ENCODE measurements at regions not wholly inside any gene's neighbourhood (a gene's known extent, or its start where the extent isn't known, plus 50 kb on each side); places are given as distances from the start of the nearest gene placed in this dataset.
A peak's percentile ranks its signal among the peaks of the same experiment; 100 is the strongest.

GRCh38 chr3:182570946-182571594 lies 222.2 kb upstream of the ATP11B start:
- no peak for DNase-seq (ENCODE audit: low read depth, low spot score)

GRCh38 chr3:182575941-182576340 lies 217.4 kb upstream of the ATP11B start:
- DNase-seq (ENCODE audit: low read depth, low spot score), result no peak

GRCh38 chr3:182583545-182583944 lies 209.8 kb upstream of the ATP11B start:
- no peak for DNase-seq (ENCODE audit: low read depth, low spot score)

- DNase-seq (ENCODE audit: low read depth, low spot score), result no peak
Observed at GRCh38 chr3:182585532-182586150, 207.7 kb upstream of the ATP11B start.

- no peak for DNase-seq (ENCODE audit: low read depth, low spot score)
Observed at GRCh38 chr3:182592747-182593146, 200.6 kb upstream of the ATP11B start.

GRCh38 chr3:182596676-182597410 lies 196.5 kb upstream of the ATP11B start:
- DNase-seq (ENCODE audit: low read depth, low spot score), result no peak

- peak; percentile 42 for DNase-seq (ENCODE audit: low read depth, low spot score)
Observed at GRCh38 chr3:182597621-182598041, 195.7 kb upstream of the ATP11B start.

GRCh38 chr3:182601597-182601996 lies 191.7 kb upstream of the ATP11B start:
- DNase-seq (ENCODE audit: low read depth, low spot score), result no peak

- DNase-seq (ENCODE audit: low read depth, low spot score), result no peak
Observed at GRCh38 chr3:182603501-182603900, 189.8 kb upstream of the ATP11B start.

- no peak for DNase-seq (ENCODE audit: low read depth, low spot score)
Observed at GRCh38 chr3:182605882-182606611, 187.3 kb upstream of the ATP11B start.

- DNase-seq (ENCODE audit: low read depth, low spot score), result no peak
Observed at GRCh38 chr3:182606905-182607504, 186.3 kb upstream of the ATP11B start.

GRCh38 chr3:182608832-182609231 lies 184.5 kb upstream of the ATP11B start:
- no peak for DNase-seq (ENCODE audit: low read depth, low spot score)

- DNase-seq (ENCODE audit: low read depth, low spot score), result no peak
Observed at GRCh38 chr3:182609575-182610156, 183.6 kb upstream of the ATP11B start.

GRCh38 chr3:182612332-182612731 lies 181.0 kb upstream of the ATP11B start:
- DNase-seq (ENCODE audit: low read depth, low spot score), result no peak

GRCh38 chr3:182617500-182617899 lies 175.8 kb upstream of the ATP11B start:
- no peak for DNase-seq (ENCODE audit: low read depth, low spot score)

GRCh38 chr3:182618085-182618732 lies 175.1 kb upstream of the ATP11B start:
- DNase-seq (ENCODE audit: low read depth, low spot score), result no peak

- no peak for DNase-seq (ENCODE audit: low read depth, low spot score)
Observed at GRCh38 chr3:182618981-182619591, 174.2 kb upstream of the ATP11B start.

GRCh38 chr3:182620723-182621434 lies 172.4 kb upstream of the ATP11B start:
- no peak for DNase-seq (ENCODE audit: low read depth, low spot score)

- DNase-seq (ENCODE audit: low read depth, low spot score), result no peak
Observed at GRCh38 chr3:182621435-182622240, 171.7 kb upstream of the ATP11B start.

All from ELF-1 (cell line).